ENCODE measurements at regions not wholly inside any gene's neighbourhood (a gene's known extent, or its start where the extent isn't known, plus 50 kb on each side); places are given as distances from the start of the nearest gene placed in this dataset.

DNA sequence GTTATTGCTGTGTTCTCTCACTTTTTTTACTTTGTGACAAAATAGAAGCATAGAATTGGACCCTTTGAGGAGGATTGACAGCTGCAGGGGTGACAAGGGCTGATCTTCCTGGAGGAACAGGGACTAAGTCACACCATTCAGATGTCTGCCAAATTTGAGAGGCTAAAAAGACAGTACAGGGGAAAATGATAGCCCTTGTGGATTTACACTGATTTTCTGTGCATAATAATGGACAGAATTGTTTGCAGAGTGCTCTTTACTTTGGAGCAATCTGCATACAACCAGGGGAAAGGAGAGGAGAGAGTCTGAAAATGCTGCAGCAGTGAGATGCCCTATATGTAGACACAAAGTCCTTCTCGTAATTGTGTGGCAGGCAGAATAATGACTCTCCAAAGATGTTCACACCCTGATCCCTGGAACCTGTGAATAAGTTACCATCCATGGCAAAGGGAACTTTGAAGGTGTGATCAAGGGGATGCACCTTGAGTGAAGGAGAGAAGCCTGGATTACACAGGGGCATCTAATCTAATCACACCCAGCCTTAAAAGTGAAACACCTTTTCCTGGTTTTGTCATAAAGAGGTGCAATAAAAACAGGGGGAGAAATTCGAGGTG lies 221.4 kb upstream of the CPHXL start:
- H3K4me1 ChIP-seq: no peaks in the 10 kb centered on the region
- no peak for ATAC-seq
- WGBS, 2 donors: 40 to 46% methylated on average over 2 of the region's 2 CpGs
- TF ChIP-seq, protein P1, sequence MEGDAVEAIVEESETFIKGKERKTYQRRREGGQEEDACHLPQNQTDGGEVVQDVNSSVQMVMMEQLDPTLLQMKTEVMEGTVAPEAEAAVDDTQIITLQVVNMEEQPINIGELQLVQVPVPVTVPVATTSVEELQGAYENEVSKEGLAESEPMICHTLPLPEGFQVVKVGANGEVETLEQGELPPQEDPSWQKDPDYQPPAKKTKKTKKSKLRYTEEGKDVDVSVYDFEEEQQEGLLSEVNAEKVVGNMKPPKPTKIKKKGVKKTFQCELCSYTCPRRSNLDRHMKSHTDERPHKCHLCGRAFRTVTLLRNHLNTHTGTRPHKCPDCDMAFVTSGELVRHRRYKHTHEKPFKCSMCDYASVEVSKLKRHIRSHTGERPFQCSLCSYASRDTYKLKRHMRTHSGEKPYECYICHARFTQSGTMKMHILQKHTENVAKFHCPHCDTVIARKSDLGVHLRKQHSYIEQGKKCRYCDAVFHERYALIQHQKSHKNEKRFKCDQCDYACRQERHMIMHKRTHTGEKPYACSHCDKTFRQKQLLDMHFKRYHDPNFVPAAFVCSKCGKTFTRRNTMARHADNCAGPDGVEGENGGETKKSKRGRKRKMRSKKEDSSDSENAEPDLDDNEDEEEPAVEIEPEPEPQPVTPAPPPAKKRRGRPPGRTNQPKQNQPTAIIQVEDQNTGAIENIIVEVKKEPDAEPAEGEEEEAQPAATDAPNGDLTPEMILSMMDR (IDR thresholded peaks at IDR 0.05): no peak
- no peak overlapping the region for H3K27ac ChIP-seq
- intact Hi-C loops (cut with DNase I): loop anchor here in 1 of 10 donors (10.0 kb wide), 1 partner anchor 57 kb away; no protein-coding TSS in a partner anchor
- no peaks in the 10 kb centered on the region for H3K36me3 ChIP-seq
- peaks cover 0 to 6% (median 0%) of the 10 kb centered on the region in 11 donors for H3K9me3 ChIP-seq
- H3K4me3 ChIP-seq: no peak overlapping the region
- DNase-seq: no peak
- peaks cover 0 to 4% (median 0%) of the 10 kb centered on the region in 7 donors for H3K27me3 ChIP-seq

DNA sequence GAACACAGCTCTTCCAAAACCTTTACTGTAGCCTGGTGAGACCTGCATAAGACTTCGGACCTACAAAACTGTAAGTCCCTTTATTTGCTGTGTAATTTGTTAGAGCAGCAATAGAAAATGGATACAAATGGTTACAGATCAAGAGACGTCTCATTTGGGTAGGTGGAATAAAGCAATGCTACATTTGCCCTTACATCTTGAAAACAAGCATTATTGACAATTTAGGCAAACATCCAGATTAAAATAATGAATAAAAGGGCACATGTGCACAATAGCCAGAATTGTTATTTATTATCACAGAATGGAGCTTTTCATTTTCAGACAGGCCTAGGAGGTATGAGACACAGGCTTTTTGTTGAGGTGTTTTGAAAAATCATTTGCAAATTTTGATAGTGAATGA lies 222.2 kb upstream of the CPHXL start:
- Histone ChIP-seq H3K27me3 (peaks cover 0 to 4% (median 0%) of the 10 kb centered on the region in 7 donors), H3K36me3 (no peaks in the 10 kb centered on the region), H3K4me1 (no peaks in the 10 kb centered on the region), H3K4me3 (no peak overlapping the region), H3K9me3 (peaks cover 0 to 5% (median 0%) of the 10 kb centered on the region in 11 donors), H3K27ac (no peak overlapping the region)
- no peak for ATAC-seq
- DNase-seq: no peak
- WGBS, 2 donors: 74 to 78% methylated on average over 2 of the region's 2 CpGs
- TF ChIP-seq, protein P1 (IDR thresholded peaks at IDR 0.05): no peak
- intact Hi-C loops (cut with DNase I): loop anchor here in 1 of 10 donors (10.0 kb wide), 1 partner anchor 56 kb away; no protein-coding TSS in a partner anchor

DNA sequence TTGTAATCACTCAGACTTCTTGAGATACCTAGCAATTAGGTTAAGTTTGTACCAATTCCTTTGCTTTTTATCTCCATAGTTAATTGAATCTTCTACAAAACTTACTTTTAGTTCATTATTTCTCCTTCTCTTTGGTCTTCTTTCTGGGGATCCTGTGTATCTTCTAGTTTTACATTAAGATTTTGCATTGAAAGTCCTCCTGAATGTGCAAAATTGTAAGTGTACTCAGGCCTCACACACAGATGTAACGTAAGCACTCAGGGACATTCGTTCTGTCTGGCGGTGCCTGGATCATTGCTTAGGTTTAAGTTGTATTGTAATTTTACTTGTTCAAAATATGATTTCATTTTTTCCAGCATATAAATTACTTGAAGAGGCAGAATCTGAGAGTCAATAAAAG lies 222.6 kb upstream of the CPHXL start:
- Histone ChIP-seq H3K4me3 (no peak overlapping the region), H3K4me1 (no peaks in the 10 kb centered on the region), H3K27ac (no peak overlapping the region), H3K27me3 (peaks cover 0 to 4% (median 0%) of the 10 kb centered on the region in 7 donors), H3K36me3 (no peaks in the 10 kb centered on the region), H3K9me3 (peaks cover 0 to 5% (median 0%) of the 10 kb centered on the region in 11 donors)
- no peak for DNase-seq
- intact Hi-C loops (cut with DNase I): loop anchor here in 1 of 10 donors (10.0 kb wide), 1 partner anchor 56 kb away; no protein-coding TSS in a partner anchor
- TF ChIP-seq, protein P1 (IDR thresholded peaks at IDR 0.05): no peak
- WGBS, 2 donors: 90% methylated on average over 3 of the region's 3 CpGs
- no peak for ATAC-seq

DNA sequence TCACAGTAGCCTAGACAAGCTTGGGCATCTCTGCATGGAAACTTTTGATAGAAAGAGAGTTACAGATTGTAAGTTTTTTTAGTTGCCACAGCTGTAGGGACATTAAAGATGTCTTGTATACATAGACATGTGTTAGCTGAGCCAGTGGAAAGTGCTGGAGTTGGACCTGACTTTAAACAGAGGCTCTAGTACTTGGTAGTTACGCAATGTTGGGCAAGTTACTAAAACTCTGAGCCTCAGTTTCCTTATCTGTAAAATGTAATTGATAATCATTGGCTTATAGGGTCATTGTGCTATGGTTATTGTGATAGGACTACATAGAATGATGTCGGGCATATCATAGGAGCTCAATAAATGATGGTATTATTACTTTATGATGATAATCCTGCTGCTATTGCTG lies 225.8 kb upstream of the CPHXL start:
- peaks cover 0 to 5% (median 0%) of the 10 kb centered on the region in 11 donors for H3K9me3 ChIP-seq
- DNase-seq (no peak), ATAC-seq (no peak)
- no peak overlapping the region for H3K27ac ChIP-seq
- intact Hi-C loops (cut with DNase I): no loop called here
- H3K4me1 ChIP-seq: no peaks in the 10 kb centered on the region
- H3K27me3 ChIP-seq: peaks cover 0 to 3% (median 0%) of the 10 kb centered on the region in 7 donors
- no peak overlapping the region for H3K4me3 ChIP-seq
- WGBS, 2 donors: 79 to 86% methylated on average over 2 of the region's 2 CpGs
- TF ChIP-seq, protein P1 (IDR thresholded peaks at IDR 0.05): no peak
- H3K36me3 ChIP-seq: no peaks in the 10 kb centered on the region
